Omental fat pad (tissue), 3 donors: ENCODE measurements at regions not wholly inside any gene's neighbourhood (a gene's known extent, or its start where the extent isn't known, plus 50 kb on each side); places are given as distances from the start of the nearest gene placed in this dataset.
"Not testable (repeated sequence)": the region's sequence is repeated elsewhere in the genome, so short reads cannot be mapped to it uniquely, and the experiment has no call there.

ENCODE experiments used
- ATAC-seq: fragments of 150-250 bp; one replicate; pipeline ENCODE4 v1.9.1; 2016; ENCODE audit warnings: mild to moderate bottlenecking, moderate library complexity; ENCODE audit not compliant: low FRiP score
- DNase-seq: peaks from one replicate; pipeline ENCODE4 v3.0.0-alpha.2; 2019; ENCODE audit warnings: low spot score
- CTCF ChIP-seq, 3 donors: fragments of 450-650 bp; IDR thresholded peaks; one replicate each; pipeline ENCODE4 v1.5.1; 2016 to 2017; ENCODE audit warnings: antibody characterized with exemption in 3 of 3, mild to moderate bottlenecking in 3 of 3, moderate library complexity in 2 of 3

- TF ChIP-seq CTCF (IDR thresholded peaks at IDR 0.05) = no peak
- ATAC-seq (no peak), DNase-seq (no peak)
Measured at GRCh38 chr1:55300975-55301374, 85.8 kb upstream of the USP24 start.

- DNase-seq = no peak
- no peak for TF ChIP-seq CTCF (IDR thresholded peaks at IDR 0.05)
- no peak for ATAC-seq
Measured at GRCh38 chr1:55298167-55298894, 83.2 kb upstream of the USP24 start.

GRCh38 chr1:55296247-55296646 is 81.1 kb upstream of the USP24 start:
- DNase-seq, ATAC-seq: not testable (repeated sequence)

DNA sequence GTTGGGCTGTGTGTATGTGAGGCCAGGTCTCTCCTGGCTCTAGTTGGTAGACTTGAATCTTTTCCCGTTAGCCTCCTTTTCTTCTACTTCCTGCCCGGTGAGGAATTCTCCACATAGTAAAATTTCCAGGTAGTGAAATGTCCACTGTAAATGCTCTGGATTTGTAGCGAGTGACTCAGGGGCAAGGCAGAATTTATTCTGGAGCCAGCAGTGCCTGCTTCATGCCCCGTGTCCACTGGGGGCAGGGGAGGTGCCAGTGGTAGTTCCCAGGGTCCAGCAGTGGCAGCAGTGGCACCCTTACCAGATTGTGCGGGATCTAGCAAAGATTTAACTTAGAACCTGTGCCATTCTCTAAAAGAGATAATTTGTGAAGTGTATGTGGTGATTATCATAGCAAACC is 74.5 kb upstream of the USP24 start:
- TF ChIP-seq CTCF (IDR thresholded peaks at IDR 0.05) = no peak
- no peak for DNase-seq

DNA sequence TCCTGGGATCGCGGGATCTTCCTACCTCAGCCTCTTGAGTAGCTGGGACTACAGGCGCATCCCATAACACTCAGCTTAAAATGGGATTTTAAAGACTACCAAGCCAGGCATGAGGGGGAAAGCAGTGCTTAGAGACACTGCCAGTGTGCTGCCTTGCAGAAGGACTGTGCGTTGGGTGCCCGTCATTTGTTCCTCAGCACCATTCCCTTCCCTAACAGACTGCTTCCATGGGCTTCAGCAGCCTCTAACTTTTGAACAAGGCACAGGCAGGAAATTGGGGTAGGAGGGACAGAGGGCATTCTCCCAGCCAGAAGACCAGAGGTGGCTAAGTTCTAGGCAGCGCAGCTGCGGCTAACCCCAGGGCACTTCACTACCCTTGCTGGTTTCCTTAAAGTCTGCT is 73.9 kb upstream of the USP24 start:
- no peak for ATAC-seq
- no peak for TF ChIP-seq CTCF (IDR thresholded peaks at IDR 0.05)
- no peak for DNase-seq

More for the DNA sequence above, 74.5 kb upstream of the USP24 start:
- ATAC-seq = no peak

GRCh38 chr1:55288245-55288644 is 73.1 kb upstream of the USP24 start:
- no peak for TF ChIP-seq CTCF (IDR thresholded peaks at IDR 0.05)
- ATAC-seq = no peak
- DNase-seq = no peak

DNA sequence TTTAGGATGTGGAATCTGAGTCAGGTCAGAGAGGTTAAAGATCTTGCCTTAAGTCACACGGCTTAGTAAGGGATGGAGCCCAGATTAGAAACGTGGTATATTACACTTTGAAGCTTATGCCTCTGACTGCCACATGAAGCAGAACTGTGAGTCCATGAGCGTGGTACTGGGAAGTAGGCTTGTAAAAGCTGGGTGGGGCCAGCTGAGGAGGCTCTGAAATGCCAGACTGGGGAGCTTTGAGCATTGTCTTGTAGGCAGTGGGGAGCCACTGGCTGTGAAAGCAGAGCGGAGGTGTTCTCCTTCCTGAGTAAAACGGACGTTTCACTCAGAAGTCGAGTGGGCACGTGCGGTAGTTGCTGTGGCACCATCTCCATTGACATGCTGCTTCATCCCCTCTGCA is 72.6 kb upstream of the USP24 start:
- no peak for DNase-seq
- TF ChIP-seq CTCF (IDR thresholded peaks at IDR 0.05) = no peak
- no peak for ATAC-seq
